GM04503 (cell line): ENCODE measurements at regions not wholly inside any gene's neighbourhood (a gene's known extent, or its start where the extent isn't known, plus 50 kb on each side); places are given as distances from the start of the nearest gene placed in this dataset.

ENCODE experiments used
- DNase-seq: peaks from one replicate; pipeline ENCODE4 v3.0.0-alpha.2; 2012; ENCODE audit warnings: low read depth

- no peak for DNase-seq
Measured at GRCh38 chr1:229762891-229763290, 136.8 kb downstream of the URB2 start.

- DNase-seq: no peak
Measured at GRCh38 chr1:229768232-229768631, 142.2 kb downstream of the URB2 start.

- no peak for DNase-seq
Measured at GRCh38 chr1:229769006-229769405, 143.0 kb downstream of the URB2 start.

- no peak for DNase-seq
Measured at GRCh38 chr1:229769809-229770208, 143.8 kb downstream of the URB2 start.

GRCh38 chr1:229778794-229779193 lies 152.7 kb downstream of the URB2 start:
- DNase-seq: no peak

- DNase-seq: no peak
Measured at GRCh38 chr1:229781453-229781852, 155.4 kb downstream of the URB2 start.

GRCh38 chr1:229782469-229782868 lies 156.4 kb downstream of the URB2 start:
- DNase-seq: no peak

- no peak for DNase-seq
Measured at GRCh38 chr1:229784834-229785233, 158.8 kb downstream of the URB2 start.

GRCh38 chr1:229786974-229787610 lies 161.0 kb downstream of the URB2 start:
- no peak for DNase-seq

- no peak for DNase-seq
Measured at GRCh38 chr1:229788004-229788403, 162.0 kb downstream of the URB2 start.

GRCh38 chr1:229792012-229792975 lies 166.2 kb downstream of the URB2 start:
- no peak for DNase-seq

GRCh38 chr1:229793488-229793887 lies 167.4 kb downstream of the URB2 start:
- no peak for DNase-seq

- no peak for DNase-seq
Measured at GRCh38 chr1:229798558-229798957, 172.5 kb downstream of the URB2 start.

- no peak for DNase-seq
Measured at GRCh38 chr1:229803626-229804217, 177.7 kb downstream of the URB2 start.

- DNase-seq: no peak
Measured at GRCh38 chr1:229808272-229808671, 182.2 kb downstream of the URB2 start.

GRCh38 chr1:229810140-229810539 lies 184.1 kb downstream of the URB2 start:
- no peak for DNase-seq

GRCh38 chr1:229810961-229811360 lies 184.9 kb downstream of the URB2 start:
- no peak for DNase-seq

- no peak for DNase-seq
Measured at GRCh38 chr1:229812148-229812547, 186.1 kb downstream of the URB2 start.

- no peak for DNase-seq
Measured at GRCh38 chr1:229812693-229813092, 186.6 kb downstream of the URB2 start.

- no peak for DNase-seq
Measured at GRCh38 chr1:229815076-229815475, 189.0 kb downstream of the URB2 start.

GRCh38 chr1:229815961-229816360 lies 189.9 kb downstream of the URB2 start:
- no peak for DNase-seq

- no peak for DNase-seq
Measured at GRCh38 chr1:229817936-229818335, 191.9 kb downstream of the URB2 start.

GRCh38 chr1:229819091-229819490 lies 193.0 kb downstream of the URB2 start:
- no peak for DNase-seq
